HCT116 (cell line): ENCODE measurements at regions not wholly inside any gene's neighbourhood (a gene's known extent, or its start where the extent isn't known, plus 50 kb on each side); places are given as distances from the start of the nearest gene placed in this dataset.

Source experiments
- ATAC-seq: fragments of 200-7000 bp; cut with Tn5 transposase; 2 replicates; pipeline ENCODE4 v1.9.1; 2020; ENCODE audit warnings: mild to moderate bottlenecking, moderate library complexity
- BruUV-seq: library from RNA; stranded (reverse); fragments of 400-500 nt; replicated peaks from 2 replicates; lab custom pipeline; 2021; lab: Mats Ljungman, UMichigan
- CTCF ChIA-PET: fragments of 300-600 bp; sonication (Branson Sonifier 250); formaldehyde crosslinking; loops from one replicate; lab custom pipeline; 2021; ENCODE audit warnings: antibody characterized with exemption; lab: Charles Lee
- POLR2A ChIA-PET: fragments of 300-600, 350-600 bp; sonication (Branson Sonifier 250); formaldehyde crosslinking; loops from one replicate; lab custom pipeline; 2021; ENCODE audit warnings: antibody characterized with exemption; lab: Charles Lee
- RAD21 ChIA-PET, 2 experiments: fragments of 300-600 bp; sonication (Branson Sonifier 250); formaldehyde crosslinking; loops; one replicate each; lab custom pipeline; 2023; ENCODE audit warnings: low total read pairs in 2 of 2; ENCODE audit not compliant: uncharacterized antibody in 2 of 2, unreplicated experiment in 2 of 2, low non-redundant PET in 1 of 2; lab: Charles Lee
- DNase-seq: peaks from one replicate; pipeline ENCODE4 v3.0.0-alpha.2; 2010; ENCODE audit warnings: low read depth, low spot score
- H2AFZ ChIP-seq: fragments of 200-600 bp; shearing (Covaris generic), sonication (generic); 2 replicates; pipeline ENCODE4 v1.6.1; 2017; ENCODE audit warnings: low read depth, mixed run types, mixed read lengths, antibody characterized with exemption, low read length; ENCODE audit not compliant: poor library complexity, severe bottlenecking
- H3K27ac ChIP-seq: 2 replicates; pipeline ENCODE4 v1.5.1; 2012; ENCODE audit warnings: low read depth, low read length
- H3K27me3 ChIP-seq: fragments of 200-600 bp; sonication (generic); 2 replicates; pipeline ENCODE4 v1.6.1; 2016; ENCODE audit warnings: mixed run types, low read length, mixed read lengths; ENCODE audit not compliant: insufficient read depth
- H3K36me3 ChIP-seq, 2 experiments: fragments of 200-500 bp in 1 of 2; fragments of 200-600 bp in 1 of 2; sonication (Bioruptor generic) in 1 of 2; sonication (generic) in 1 of 2; 2 replicates each; pipeline versions ENCODE4 v1.5.1 to v1.6.1; 2014 to 2016; ENCODE audit warnings: low read length in 2 of 2, inconsistent platforms in 1 of 2, mixed read lengths in 1 of 2, mixed run types in 1 of 2; ENCODE audit not compliant: insufficient read depth in 2 of 2, control insufficient read depth in 1 of 2
- H3K4me1 ChIP-seq, 2 experiments: fragments of 200-600 bp in 1 of 2; sonication (generic) in 1 of 2; 2 replicates each; pipeline versions ENCODE4 v1.5.1 to v1.6.1; 2012 to 2017; ENCODE audit warnings: low read length in 2 of 2, inconsistent platforms in 1 of 2, mild to moderate bottlenecking in 1 of 2, mixed read lengths in 1 of 2, mixed run types in 1 of 2, moderate library complexity in 1 of 2; ENCODE audit not compliant: insufficient read depth in 2 of 2, control insufficient read depth in 1 of 2
- H3K4me2 ChIP-seq: fragments of 200-600 bp; sonication (generic); 2 replicates; pipeline ENCODE4 v1.6.1; 2017; ENCODE audit warnings: mixed run types, low read length, mixed read lengths
- H3K4me3 ChIP-seq, 2 experiments: fragments of 200-600 bp in 1 of 2; sonication (generic) in 1 of 2; replicated peaks in 1 of 2; 2 replicates each; pipeline ENCODE4 v1.5.1; 2011 to 2016; ENCODE audit warnings: low read length in 2 of 2, control low read depth in 1 of 2, low read depth in 1 of 2, mild to moderate bottlenecking in 1 of 2, mixed read lengths in 1 of 2, mixed run types in 1 of 2
- H3K79me2 ChIP-seq: fragments of 200-600 bp; sonication (generic); 2 replicates; pipeline ENCODE4 v1.6.1; 2017; ENCODE audit warnings: mild to moderate bottlenecking, mixed run types, low read length, moderate library complexity, mixed read lengths; ENCODE audit not compliant: insufficient read depth
- H3K9ac ChIP-seq: fragments of 200-600 bp; sonication (generic); 2 replicates; pipeline ENCODE4 v1.6.1; 2016; ENCODE audit warnings: low read length, mixed read lengths
- H3K9me2 ChIP-seq: fragments of 200-600 bp; sonication (generic), shearing (Covaris generic); 2 replicates; pipeline ENCODE4 v1.6.1; 2017; ENCODE audit warnings: mixed run types, mild to moderate bottlenecking, moderate library complexity; ENCODE audit not compliant: insufficient read depth
- H3K9me3 ChIP-seq, 2 experiments: fragments of 200-500 bp in 1 of 2; fragments of 200-600 bp in 1 of 2; sonication (Bioruptor generic) in 1 of 2; sonication (generic) in 1 of 2; 2 replicates each; pipeline ENCODE4 v1.6.1; 2014 to 2017; ENCODE audit warnings: low read length in 2 of 2, mixed read lengths in 2 of 2, inconsistent platforms in 1 of 2, low read depth in 1 of 2, mild to moderate bottlenecking in 1 of 2, mixed run types in 1 of 2, moderate library complexity in 1 of 2; ENCODE audit not compliant: control insufficient read depth in 1 of 2, insufficient read depth in 1 of 2
- H4K20me1 ChIP-seq: fragments of 200-600 bp; sonication (generic), shearing (Covaris generic); 2 replicates; pipeline ENCODE4 v1.6.1; 2017; ENCODE audit warnings: mixed run types, mild to moderate bottlenecking, moderate library complexity; ENCODE audit not compliant: insufficient read depth
- CBX3 ChIP-seq: IDR thresholded peaks from 2 replicates; pipeline ENCODE4 v1.6.1; 2012; ENCODE audit warnings: low read depth
- CEBPB ChIP-seq: IDR thresholded peaks from 2 replicates; pipeline ENCODE4 v1.6.1; 2012; ENCODE audit warnings: low read depth
- EGR1 ChIP-seq: IDR thresholded peaks from 2 replicates; pipeline ENCODE4 v1.6.1; 2012; ENCODE audit warnings: low read depth
- ELF1 ChIP-seq: IDR thresholded peaks from 2 replicates; pipeline ENCODE4 v1.6.1; 2012; ENCODE audit warnings: low read depth, borderline replicate concordance
- EZH2 ChIP-seq: fragments of 200-600 bp; sonication (generic); IDR thresholded peaks from 2 replicates; pipeline ENCODE4 v1.6.1; 2017; ENCODE audit warnings: antibody characterized with exemption, mixed run types
- JUND ChIP-seq: IDR thresholded peaks from 2 replicates; pipeline ENCODE4 v1.6.1; 2012
- POLR2A ChIP-seq: IDR thresholded peaks from 2 replicates; pipeline ENCODE4 v1.7.0; 2011; ENCODE audit warnings: borderline replicate concordance; ENCODE audit not compliant: insufficient read depth, insufficient read length; ENCODE audit errors: extremely low read depth
- POLR2AphosphoS5 ChIP-seq: IDR thresholded peaks from 2 replicates; pipeline ENCODE4 v1.6.1; 2011; ENCODE audit warnings: mild to moderate bottlenecking, low read depth, low read length, moderate library complexity
- RAD21 ChIP-seq: IDR thresholded peaks from 2 replicates; pipeline ENCODE4 v1.6.1; 2012; ENCODE audit warnings: low read depth, mild to moderate bottlenecking
- REST ChIP-seq: IDR thresholded peaks from 2 replicates; pipeline ENCODE4 v1.6.1; 2012; ENCODE audit warnings: low read depth
- SIN3A ChIP-seq: IDR thresholded peaks from 2 replicates; pipeline ENCODE4 v1.6.1; 2012; ENCODE audit warnings: low read depth
- SP1 ChIP-seq: IDR thresholded peaks from 2 replicates; pipeline ENCODE4 v1.6.1; 2012; ENCODE audit warnings: low read depth
- SRF ChIP-seq: IDR thresholded peaks from 2 replicates; pipeline ENCODE4 v1.6.1; 2012; ENCODE audit warnings: low read depth
- YY1 ChIP-seq: IDR thresholded peaks from 2 replicates; pipeline ENCODE4 v1.6.1; 2011; ENCODE audit warnings: low read length, low read depth, moderate library complexity, mild to moderate bottlenecking; ENCODE audit not compliant: insufficient replicate concordance; ENCODE audit errors: extremely low read depth
- ZFX ChIP-seq: fragments of 450-650 bp; IDR thresholded peaks from 2 replicates; pipeline ENCODE4 v1.6.1; 2017
- ZNF274 ChIP-seq: fragments of 200-500 bp; sonication (Bioruptor generic); IDR thresholded peaks from 2 replicates; pipeline ENCODE4 v1.6.1; 2014; ENCODE audit warnings: mild to moderate bottlenecking, low read depth, low read length, inconsistent platforms
- intact Hi-C: fragments of 100-400 bp; cut with micrococcal nuclease; formaldehyde crosslinking; loops from 2 replicates; pipeline ENCODE4 v1.10.0; 2022
- TF ChIP-seq, protein P1 (sequence below): IDR thresholded peaks from 2 replicates; pipeline ENCODE4 v1.6.1; 2012
- TF ChIP-seq, protein P2 (sequence below): IDR thresholded peaks from 2 replicates; pipeline ENCODE4 v1.6.1; 2012
- TF ChIP-seq, protein P3 (sequence below), 3 experiments: fragments of 200-600 bp in 1 of 3; sonication (generic) in 1 of 3; IDR thresholded peaks in 2 of 3; conservative IDR thresholded peaks in 1 of 3; 2 replicates each; pipeline ENCODE4 v1.5.1; 2012 to 2017; ENCODE audit warnings: low read depth in 2 of 3, low read length in 2 of 3, antibody characterized with exemption in 1 of 3, borderline replicate concordance in 1 of 3, control low read depth in 1 of 3, mild to moderate bottlenecking in 1 of 3, mixed read lengths in 1 of 3, mixed run types in 1 of 3, moderate library complexity in 1 of 3; ENCODE audit not compliant: insufficient read depth in 1 of 3

- Histone ChIP-seq H2AFZ (no peak overlapping the region), H3K79me2 (no peaks in the 10 kb centered on the region), H3K9me3 (no peaks in the 10 kb centered on the region), H3K36me3 (no peaks in the 10 kb centered on the region), H3K9ac (no peak overlapping the region), H3K4me3 (no peak overlapping the region), H3K27ac (no peak overlapping the region), H3K27me3 (no peaks in the 10 kb centered on the region), H4K20me1 (no peaks in the 10 kb centered on the region), H3K4me1 (no peaks in the 10 kb centered on the region), H3K4me2 (no peak overlapping the region), H3K9me2 (peaks cover 3% of the 10 kb centered on the region; the same call in 1 of the 2 replicates)
- ChIA-PET CTCF (no interaction called here), POLR2A (no interaction called here), RAD21 (no interaction called here)
- no peak for ATAC-seq
- intact Hi-C loops, result no loop called here
- no TSS peak for BruUV-seq
- no peak for TF ChIP-seq CEBPB
- TF ChIP-seq POLR2AphosphoS5, result no peak
- TF ChIP-seq, protein P1, sequence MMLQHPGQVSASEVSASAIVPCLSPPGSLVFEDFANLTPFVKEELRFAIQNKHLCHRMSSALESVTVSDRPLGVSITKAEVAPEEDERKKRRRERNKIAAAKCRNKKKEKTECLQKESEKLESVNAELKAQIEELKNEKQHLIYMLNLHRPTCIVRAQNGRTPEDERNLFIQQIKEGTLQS, result no peak
- TF ChIP-seq EZH2, result no peak
- TF ChIP-seq CBX3, result no peak
- no peak for TF ChIP-seq YY1
- TF ChIP-seq, protein P2, sequence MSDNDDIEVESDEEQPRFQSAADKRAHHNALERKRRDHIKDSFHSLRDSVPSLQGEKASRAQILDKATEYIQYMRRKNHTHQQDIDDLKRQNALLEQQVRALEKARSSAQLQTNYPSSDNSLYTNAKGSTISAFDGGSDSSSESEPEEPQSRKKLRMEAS, result no peak
- TF ChIP-seq REST, result no peak
- no peak for TF ChIP-seq EGR1
- TF ChIP-seq, protein P3, sequence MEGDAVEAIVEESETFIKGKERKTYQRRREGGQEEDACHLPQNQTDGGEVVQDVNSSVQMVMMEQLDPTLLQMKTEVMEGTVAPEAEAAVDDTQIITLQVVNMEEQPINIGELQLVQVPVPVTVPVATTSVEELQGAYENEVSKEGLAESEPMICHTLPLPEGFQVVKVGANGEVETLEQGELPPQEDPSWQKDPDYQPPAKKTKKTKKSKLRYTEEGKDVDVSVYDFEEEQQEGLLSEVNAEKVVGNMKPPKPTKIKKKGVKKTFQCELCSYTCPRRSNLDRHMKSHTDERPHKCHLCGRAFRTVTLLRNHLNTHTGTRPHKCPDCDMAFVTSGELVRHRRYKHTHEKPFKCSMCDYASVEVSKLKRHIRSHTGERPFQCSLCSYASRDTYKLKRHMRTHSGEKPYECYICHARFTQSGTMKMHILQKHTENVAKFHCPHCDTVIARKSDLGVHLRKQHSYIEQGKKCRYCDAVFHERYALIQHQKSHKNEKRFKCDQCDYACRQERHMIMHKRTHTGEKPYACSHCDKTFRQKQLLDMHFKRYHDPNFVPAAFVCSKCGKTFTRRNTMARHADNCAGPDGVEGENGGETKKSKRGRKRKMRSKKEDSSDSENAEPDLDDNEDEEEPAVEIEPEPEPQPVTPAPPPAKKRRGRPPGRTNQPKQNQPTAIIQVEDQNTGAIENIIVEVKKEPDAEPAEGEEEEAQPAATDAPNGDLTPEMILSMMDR (IDR thresholded peaks at IDR 0.05 in 2 of 3, conservative IDR thresholded peaks at IDR 0.05 in 1 of 3; ENCODE audit: borderline replicate concordance in 1 of 3, insufficient read depth in 1 of 3, low read depth in 2 of 3, low read length in 2 of 3), result no peak
- no peak for TF ChIP-seq SP1
- TF ChIP-seq ZFX, result no peak
- TF ChIP-seq SRF, result no peak
- no peak for TF ChIP-seq SIN3A
- no peak for TF ChIP-seq JUND
- no peak for TF ChIP-seq POLR2A
- TF ChIP-seq ZNF274, result no peak
- no peak for TF ChIP-seq ELF1
- no peak for TF ChIP-seq RAD21
- no peak for DNase-seq
These were observed 85.9 kb upstream of the IVNS1ABP start for GRCh38 chr1:185402930-185403329.
